ENCODE measurements at regions not wholly inside any gene's neighbourhood (a gene's known extent, or its start where the extent isn't known, plus 50 kb on each side); places are given as distances from the start of the nearest gene placed in this dataset.

DNA sequence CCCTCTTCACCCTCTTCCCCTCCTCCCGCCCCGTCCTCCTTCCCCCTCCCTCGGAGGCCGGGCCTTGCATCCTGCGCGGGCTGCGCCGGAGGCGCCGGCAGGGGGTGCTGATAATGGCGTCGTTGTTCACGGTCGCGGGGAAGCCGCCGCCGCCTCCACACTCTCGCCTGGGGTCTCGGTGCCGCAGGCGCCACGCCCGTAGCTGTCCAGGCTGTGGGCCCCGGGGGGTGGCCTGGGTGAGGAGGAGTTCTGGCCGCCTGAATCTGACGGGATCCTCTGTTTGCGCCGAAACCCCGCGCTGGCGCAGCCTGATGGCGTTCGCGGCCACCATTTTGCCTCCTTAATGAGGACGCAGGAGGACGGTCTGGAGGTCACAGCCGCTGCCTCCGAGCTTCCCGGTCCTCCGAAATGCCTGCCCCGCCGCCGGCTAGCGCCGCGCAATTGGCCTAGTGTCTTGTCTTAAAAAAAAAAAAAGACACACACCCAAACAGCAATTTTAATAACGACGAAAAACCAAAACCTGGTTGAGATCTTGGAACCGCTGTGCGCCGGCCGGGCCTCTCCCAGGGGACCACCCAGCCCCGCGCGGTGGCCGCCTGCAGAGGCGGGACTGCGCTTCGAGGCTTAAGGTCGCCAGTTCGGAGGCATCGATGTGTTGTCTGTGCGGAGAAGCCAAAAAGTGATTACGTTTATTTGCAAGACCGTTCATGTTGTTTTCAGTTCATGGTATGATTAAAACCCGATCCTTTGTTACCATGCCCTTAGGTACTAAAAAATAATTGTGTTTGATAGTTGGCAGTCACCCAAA, 106.6 kb upstream of the HNRNPU start (continued):
- TF ChIP-seq, protein P1, sequence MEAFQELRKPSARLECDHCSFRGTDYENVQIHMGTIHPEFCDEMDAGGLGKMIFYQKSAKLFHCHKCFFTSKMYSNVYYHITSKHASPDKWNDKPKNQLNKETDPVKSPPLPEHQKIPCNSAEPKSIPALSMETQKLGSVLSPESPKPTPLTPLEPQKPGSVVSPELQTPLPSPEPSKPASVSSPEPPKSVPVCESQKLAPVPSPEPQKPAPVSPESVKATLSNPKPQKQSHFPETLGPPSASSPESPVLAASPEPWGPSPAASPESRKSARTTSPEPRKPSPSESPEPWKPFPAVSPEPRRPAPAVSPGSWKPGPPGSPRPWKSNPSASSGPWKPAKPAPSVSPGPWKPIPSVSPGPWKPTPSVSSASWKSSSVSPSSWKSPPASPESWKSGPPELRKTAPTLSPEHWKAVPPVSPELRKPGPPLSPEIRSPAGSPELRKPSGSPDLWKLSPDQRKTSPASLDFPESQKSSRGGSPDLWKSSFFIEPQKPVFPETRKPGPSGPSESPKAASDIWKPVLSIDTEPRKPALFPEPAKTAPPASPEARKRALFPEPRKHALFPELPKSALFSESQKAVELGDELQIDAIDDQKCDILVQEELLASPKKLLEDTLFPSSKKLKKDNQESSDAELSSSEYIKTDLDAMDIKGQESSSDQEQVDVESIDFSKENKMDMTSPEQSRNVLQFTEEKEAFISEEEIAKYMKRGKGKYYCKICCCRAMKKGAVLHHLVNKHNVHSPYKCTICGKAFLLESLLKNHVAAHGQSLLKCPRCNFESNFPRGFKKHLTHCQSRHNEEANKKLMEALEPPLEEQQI (IDR thresholded peaks at IDR 0.05) = no peak; the same call in 1 of the 2 replicates
- TF ChIP-seq ZNF77 (CRISPR knock-in tag; IDR thresholded peaks at IDR 0.05) (no peak), NFE2 (IDR thresholded peaks at IDR 0.05; ENCODE audit: low read depth) (0 out of 2 replicates have a peak, but pooled peaks have one; percentile 1), MCM2 (IDR thresholded peaks at IDR 0.05; ENCODE audit: low read depth) (no peak), ESRRB (CRISPR knock-in tag; IDR thresholded peaks at IDR 0.05; ENCODE audit: borderline replicate concordance) (no peak), SAFB (IDR thresholded peaks at IDR 0.05; ENCODE audit: borderline replicate concordance, low read depth, low read length) (peak; percentile 84), NR3C1 (CRISPR knock-in tag; IDR thresholded peaks at IDR 0.05) (no peak), RAD21 (CRISPR knock-in tag; conservative IDR thresholded peaks at IDR 0.05 in 1 of 2, IDR thresholded peaks at IDR 0.05 in 1 of 2) (peak; percentile 32 to 39), ZNF696 (CRISPR knock-in tag; conservative IDR thresholded peaks at IDR 0.05) (no peak), ZNF644 (tag; IDR thresholded peaks at IDR 0.05; ENCODE audit: low read depth) (peak; percentile 83; the same call in 1 of the 2 replicates), ZNF347 (CRISPR knock-in tag; IDR thresholded peaks at IDR 0.05; ENCODE audit: low read depth) (no peak), POU5F1 (IDR thresholded peaks at IDR 0.05; ENCODE audit: borderline replicate concordance, low read depth, low read length, partially characterized antibody) (no peak), MTA2 (IDR thresholded peaks at IDR 0.05; ENCODE audit: low read depth) (no peak), ZNF134 (CRISPR knock-in tag; conservative IDR thresholded peaks at IDR 0.05) (peak; percentile 11; the same call in 1 of the 2 replicates), NRF1 (conservative IDR thresholded peaks at IDR 0.05 in 1 of 2, IDR thresholded peaks at IDR 0.05 in 1 of 2) (peak; percentile 87 to 89), BRCA1 (IDR thresholded peaks at IDR 0.05) (no peak), BRCA1 (CRISPR knock-in tag; IDR thresholded peaks at IDR 0.05) (no peak)
- TF ChIP-seq, protein P2, sequence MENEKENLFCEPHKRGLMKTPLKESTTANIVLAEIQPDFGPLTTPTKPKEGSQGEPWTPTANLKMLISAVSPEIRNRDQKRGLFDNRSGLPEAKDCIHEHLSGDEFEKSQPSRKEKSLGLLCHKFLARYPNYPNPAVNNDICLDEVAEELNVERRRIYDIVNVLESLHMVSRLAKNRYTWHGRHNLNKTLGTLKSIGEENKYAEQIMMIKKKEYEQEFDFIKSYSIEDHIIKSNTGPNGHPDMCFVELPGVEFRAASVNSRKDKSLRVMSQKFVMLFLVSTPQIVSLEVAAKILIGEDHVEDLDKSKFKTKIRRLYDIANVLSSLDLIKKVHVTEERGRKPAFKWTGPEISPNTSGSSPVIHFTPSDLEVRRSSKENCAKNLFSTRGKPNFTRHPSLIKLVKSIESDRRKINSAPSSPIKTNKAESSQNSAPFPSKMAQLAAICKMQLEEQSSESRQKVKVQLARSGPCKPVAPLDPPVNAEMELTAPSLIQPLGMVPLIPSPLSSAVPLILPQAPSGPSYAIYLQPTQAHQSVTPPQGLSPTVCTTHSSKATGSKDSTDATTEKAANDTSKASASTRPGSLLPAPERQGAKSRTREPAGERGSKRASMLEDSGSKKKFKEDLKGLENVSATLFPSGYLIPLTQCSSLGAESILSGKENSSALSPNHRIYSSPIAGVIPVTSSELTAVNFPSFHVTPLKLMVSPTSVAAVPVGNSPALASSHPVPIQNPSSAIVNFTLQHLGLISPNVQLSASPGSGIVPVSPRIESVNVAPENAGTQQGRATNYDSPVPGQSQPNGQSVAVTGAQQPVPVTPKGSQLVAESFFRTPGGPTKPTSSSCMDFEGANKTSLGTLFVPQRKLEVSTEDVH (IDR thresholded peaks at IDR 0.05; ENCODE audit: low read depth, partially characterized antibody) = peak; percentile 86
- TF ChIP-seq, protein P3, sequence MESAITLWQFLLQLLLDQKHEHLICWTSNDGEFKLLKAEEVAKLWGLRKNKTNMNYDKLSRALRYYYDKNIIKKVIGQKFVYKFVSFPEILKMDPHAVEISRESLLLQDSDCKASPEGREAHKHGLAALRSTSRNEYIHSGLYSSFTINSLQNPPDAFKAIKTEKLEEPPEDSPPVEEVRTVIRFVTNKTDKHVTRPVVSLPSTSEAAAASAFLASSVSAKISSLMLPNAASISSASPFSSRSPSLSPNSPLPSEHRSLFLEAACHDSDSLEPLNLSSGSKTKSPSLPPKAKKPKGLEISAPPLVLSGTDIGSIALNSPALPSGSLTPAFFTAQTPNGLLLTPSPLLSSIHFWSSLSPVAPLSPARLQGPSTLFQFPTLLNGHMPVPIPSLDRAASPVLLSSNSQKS (CRISPR knock-in tag; IDR thresholded peaks at IDR 0.05) = no peak
- TF ChIP-seq, protein P4, sequence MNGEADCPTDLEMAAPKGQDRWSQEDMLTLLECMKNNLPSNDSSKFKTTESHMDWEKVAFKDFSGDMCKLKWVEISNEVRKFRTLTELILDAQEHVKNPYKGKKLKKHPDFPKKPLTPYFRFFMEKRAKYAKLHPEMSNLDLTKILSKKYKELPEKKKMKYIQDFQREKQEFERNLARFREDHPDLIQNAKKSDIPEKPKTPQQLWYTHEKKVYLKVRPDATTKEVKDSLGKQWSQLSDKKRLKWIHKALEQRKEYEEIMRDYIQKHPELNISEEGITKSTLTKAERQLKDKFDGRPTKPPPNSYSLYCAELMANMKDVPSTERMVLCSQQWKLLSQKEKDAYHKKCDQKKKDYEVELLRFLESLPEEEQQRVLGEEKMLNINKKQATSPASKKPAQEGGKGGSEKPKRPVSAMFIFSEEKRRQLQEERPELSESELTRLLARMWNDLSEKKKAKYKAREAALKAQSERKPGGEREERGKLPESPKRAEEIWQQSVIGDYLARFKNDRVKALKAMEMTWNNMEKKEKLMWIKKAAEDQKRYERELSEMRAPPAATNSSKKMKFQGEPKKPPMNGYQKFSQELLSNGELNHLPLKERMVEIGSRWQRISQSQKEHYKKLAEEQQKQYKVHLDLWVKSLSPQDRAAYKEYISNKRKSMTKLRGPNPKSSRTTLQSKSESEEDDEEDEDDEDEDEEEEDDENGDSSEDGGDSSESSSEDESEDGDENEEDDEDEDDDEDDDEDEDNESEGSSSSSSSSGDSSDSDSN (IDR thresholded peaks at IDR 0.05; ENCODE audit: borderline replicate concordance in 1 of 2, low read depth in 2 of 2, low read length in 2 of 2) = peak; percentile 95 to 97; a peak in 3 of 4 replicates

Data from K562 (cell line).